ENCODE measurements at regions not wholly inside any gene's neighbourhood (a gene's known extent, or its start where the extent isn't known, plus 50 kb on each side); places are given as distances from the start of the nearest gene placed in this dataset.

DNA sequence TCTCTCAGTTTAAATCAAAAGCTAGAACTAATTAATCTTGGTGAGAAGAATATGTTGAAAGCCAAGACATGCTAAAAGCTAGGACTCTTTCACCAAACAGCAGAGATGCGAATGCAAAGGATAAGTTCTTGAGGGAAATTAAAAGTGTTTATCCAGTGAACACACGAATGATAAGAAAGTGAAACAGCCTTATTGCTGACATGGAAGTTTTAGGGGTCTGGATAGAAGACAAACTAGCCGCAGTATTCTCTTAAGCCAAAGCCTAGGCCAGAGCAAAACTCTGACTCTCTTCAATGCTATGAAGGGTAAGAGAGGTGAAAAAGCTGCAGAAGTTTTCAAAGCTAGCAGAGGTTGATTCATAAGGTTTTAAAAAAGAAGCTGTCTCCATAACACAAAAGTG, 103.0 kb downstream of the UFM1 start (continued):
- TF ChIP-seq, protein P1, sequence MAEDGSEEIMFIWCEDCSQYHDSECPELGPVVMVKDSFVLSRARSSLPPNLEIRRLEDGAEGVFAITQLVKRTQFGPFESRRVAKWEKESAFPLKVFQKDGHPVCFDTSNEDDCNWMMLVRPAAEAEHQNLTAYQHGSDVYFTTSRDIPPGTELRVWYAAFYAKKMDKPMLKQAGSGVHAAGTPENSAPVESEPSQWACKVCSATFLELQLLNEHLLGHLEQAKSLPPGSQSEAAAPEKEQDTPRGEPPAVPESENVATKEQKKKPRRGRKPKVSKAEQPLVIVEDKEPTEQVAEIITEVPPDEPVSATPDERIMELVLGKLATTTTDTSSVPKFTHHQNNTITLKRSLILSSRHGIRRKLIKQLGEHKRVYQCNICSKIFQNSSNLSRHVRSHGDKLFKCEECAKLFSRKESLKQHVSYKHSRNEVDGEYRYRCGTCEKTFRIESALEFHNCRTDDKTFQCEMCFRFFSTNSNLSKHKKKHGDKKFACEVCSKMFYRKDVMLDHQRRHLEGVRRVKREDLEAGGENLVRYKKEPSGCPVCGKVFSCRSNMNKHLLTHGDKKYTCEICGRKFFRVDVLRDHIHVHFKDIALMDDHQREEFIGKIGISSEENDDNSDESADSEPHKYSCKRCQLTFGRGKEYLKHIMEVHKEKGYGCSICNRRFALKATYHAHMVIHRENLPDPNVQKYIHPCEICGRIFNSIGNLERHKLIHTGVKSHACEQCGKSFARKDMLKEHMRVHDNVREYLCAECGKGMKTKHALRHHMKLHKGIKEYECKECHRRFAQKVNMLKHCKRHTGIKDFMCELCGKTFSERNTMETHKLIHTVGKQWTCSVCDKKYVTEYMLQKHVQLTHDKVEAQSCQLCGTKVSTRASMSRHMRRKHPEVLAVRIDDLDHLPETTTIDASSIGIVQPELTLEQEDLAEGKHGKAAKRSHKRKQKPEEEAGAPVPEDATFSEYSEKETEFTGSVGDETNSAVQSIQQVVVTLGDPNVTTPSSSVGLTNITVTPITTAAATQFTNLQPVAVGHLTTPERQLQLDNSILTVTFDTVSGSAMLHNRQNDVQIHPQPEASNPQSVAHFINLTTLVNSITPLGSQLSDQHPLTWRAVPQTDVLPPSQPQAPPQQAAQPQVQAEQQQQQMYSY (CRISPR knock-in tag; IDR thresholded peaks at IDR 0.05): no peak
- TF ChIP-seq, protein P2, sequence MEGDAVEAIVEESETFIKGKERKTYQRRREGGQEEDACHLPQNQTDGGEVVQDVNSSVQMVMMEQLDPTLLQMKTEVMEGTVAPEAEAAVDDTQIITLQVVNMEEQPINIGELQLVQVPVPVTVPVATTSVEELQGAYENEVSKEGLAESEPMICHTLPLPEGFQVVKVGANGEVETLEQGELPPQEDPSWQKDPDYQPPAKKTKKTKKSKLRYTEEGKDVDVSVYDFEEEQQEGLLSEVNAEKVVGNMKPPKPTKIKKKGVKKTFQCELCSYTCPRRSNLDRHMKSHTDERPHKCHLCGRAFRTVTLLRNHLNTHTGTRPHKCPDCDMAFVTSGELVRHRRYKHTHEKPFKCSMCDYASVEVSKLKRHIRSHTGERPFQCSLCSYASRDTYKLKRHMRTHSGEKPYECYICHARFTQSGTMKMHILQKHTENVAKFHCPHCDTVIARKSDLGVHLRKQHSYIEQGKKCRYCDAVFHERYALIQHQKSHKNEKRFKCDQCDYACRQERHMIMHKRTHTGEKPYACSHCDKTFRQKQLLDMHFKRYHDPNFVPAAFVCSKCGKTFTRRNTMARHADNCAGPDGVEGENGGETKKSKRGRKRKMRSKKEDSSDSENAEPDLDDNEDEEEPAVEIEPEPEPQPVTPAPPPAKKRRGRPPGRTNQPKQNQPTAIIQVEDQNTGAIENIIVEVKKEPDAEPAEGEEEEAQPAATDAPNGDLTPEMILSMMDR (IDR thresholded peaks at IDR 0.05 in 2 of 3, conservative IDR thresholded peaks at IDR 0.05 in 1 of 3; ENCODE audit: control insufficient read depth in 2 of 3, extremely low read depth in 1 of 3, insufficient read depth in 1 of 3, low read depth in 3 of 3, low read length in 3 of 3): no peak
- TF ChIP-seq, protein P3, sequence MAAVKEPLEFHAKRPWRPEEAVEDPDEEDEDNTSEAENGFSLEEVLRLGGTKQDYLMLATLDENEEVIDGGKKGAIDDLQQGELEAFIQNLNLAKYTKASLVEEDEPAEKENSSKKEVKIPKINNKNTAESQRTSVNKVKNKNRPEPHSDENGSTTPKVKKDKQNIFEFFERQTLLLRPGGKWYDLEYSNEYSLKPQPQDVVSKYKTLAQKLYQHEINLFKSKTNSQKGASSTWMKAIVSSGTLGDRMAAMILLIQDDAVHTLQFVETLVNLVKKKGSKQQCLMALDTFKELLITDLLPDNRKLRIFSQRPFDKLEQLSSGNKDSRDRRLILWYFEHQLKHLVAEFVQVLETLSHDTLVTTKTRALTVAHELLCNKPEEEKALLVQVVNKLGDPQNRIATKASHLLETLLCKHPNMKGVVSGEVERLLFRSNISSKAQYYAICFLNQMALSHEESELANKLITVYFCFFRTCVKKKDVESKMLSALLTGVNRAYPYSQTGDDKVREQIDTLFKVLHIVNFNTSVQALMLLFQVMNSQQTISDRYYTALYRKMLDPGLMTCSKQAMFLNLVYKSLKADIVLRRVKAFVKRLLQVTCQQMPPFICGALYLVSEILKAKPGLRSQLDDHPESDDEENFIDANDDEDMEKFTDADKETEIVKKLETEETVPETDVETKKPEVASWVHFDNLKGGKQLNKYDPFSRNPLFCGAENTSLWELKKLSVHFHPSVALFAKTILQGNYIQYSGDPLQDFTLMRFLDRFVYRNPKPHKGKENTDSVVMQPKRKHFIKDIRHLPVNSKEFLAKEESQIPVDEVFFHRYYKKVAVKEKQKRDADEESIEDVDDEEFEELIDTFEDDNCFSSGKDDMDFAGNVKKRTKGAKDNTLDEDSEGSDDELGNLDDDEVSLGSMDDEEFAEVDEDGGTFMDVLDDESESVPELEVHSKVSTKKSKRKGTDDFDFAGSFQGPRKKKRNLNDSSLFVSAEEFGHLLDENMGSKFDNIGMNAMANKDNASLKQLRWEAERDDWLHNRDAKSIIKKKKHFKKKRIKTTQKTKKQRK (IDR thresholded peaks at IDR 0.05; ENCODE audit: low read depth, low read length): no peak
- TF ChIP-seq, protein P4, sequence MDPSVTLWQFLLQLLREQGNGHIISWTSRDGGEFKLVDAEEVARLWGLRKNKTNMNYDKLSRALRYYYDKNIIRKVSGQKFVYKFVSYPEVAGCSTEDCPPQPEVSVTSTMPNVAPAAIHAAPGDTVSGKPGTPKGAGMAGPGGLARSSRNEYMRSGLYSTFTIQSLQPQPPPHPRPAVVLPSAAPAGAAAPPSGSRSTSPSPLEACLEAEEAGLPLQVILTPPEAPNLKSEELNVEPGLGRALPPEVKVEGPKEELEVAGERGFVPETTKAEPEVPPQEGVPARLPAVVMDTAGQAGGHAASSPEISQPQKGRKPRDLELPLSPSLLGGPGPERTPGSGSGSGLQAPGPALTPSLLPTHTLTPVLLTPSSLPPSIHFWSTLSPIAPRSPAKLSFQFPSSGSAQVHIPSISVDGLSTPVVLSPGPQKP (IDR thresholded peaks at IDR 0.05; ENCODE audit: low read depth, low read length): no peak
- no peak for TF ChIP-seq EGR1 (IDR thresholded peaks at IDR 0.05; ENCODE audit: borderline replicate concordance in 1 of 2, low read depth in 2 of 2, low read length in 2 of 2)

Measured in GM12878 (cell line).